Panc1 (cell line): ENCODE measurements at regions not wholly inside any gene's neighbourhood (a gene's known extent, or its start where the extent isn't known, plus 50 kb on each side); places are given as distances from the start of the nearest gene placed in this dataset.

ENCODE experiments used
- ATAC-seq: fragments of 200-7000 bp; cut with Tn5 transposase; 2 replicates; pipeline ENCODE4 v1.9.1; 2020; ENCODE audit warnings: mild to moderate bottlenecking, moderate library complexity
- BruUV-seq: library from RNA; stranded (reverse); fragments of 400-500 nt; replicated peaks from 2 replicates; lab custom pipeline; 2021; lab: Mats Ljungman, UMichigan
- CTCF ChIA-PET: fragments of 300-600 bp; sonication (Branson Sonifier 250); formaldehyde crosslinking; loops from one replicate; lab custom pipeline; 2022; ENCODE audit warnings: antibody characterized with exemption; lab: Charles Lee
- POLR2A ChIA-PET: fragments of 300-600 bp; sonication (Branson Sonifier 250); formaldehyde crosslinking; loops from one replicate; lab custom pipeline; 2022; ENCODE audit warnings: antibody characterized with exemption; lab: Charles Lee
- DNase-seq: peaks from one replicate; pipeline ENCODE4 v3.0.0-alpha.2; 2010; ENCODE audit warnings: low read depth, low spot score
- H3K27ac ChIP-seq: 2 replicates; pipeline ENCODE4 v1.5.1; 2011; ENCODE audit warnings: mild to moderate bottlenecking, low read length, inconsistent platforms
- H3K27me3 ChIP-seq: fragments of 200-500 bp; sonication (Bioruptor generic); 2 replicates; pipeline ENCODE4 v1.6.0; 2014; ENCODE audit warnings: low read length, inconsistent platforms; ENCODE audit not compliant: control insufficient read depth, insufficient read depth
- H3K36me3 ChIP-seq: fragments of 200-500 bp; sonication (Bioruptor generic); 2 replicates; pipeline ENCODE4 v1.5.1; 2014; ENCODE audit warnings: inconsistent platforms, mild to moderate bottlenecking, low read length, moderate library complexity; ENCODE audit not compliant: control insufficient read depth, insufficient read depth
- H3K4me1 ChIP-seq: 2 replicates; pipeline ENCODE4 v1.5.1; 2011; ENCODE audit warnings: inconsistent platforms, mild to moderate bottlenecking, low read length, moderate library complexity; ENCODE audit not compliant: control insufficient read depth, insufficient read depth
- H3K4me3 ChIP-seq, 2 experiments: 2 replicates each; pipeline ENCODE4 v1.5.1; 2011 to 2012; ENCODE audit warnings: low read depth in 2 of 2, low read length in 2 of 2, mild to moderate bottlenecking in 2 of 2, inconsistent platforms in 1 of 2, moderate library complexity in 1 of 2
- H3K9me3 ChIP-seq: fragments of 200-500 bp; sonication (Bioruptor generic); 2 replicates; pipeline ENCODE4 v1.5.1; 2014; ENCODE audit warnings: low read depth, mild to moderate bottlenecking, inconsistent platforms, low read length, moderate library complexity; ENCODE audit not compliant: control insufficient read depth, insufficient read depth
- CTCF ChIP-seq: fragments of 450-650 bp; IDR thresholded peaks from 2 replicates; pipeline ENCODE4 v1.5.1; 2017; ENCODE audit warnings: mild to moderate bottlenecking
- POLR2AphosphoS5 ChIP-seq: IDR thresholded peaks from 2 replicates; pipeline ENCODE4 v1.6.1; 2012; ENCODE audit warnings: mild to moderate bottlenecking, low read depth, low read length, moderate library complexity
- REST ChIP-seq, 2 experiments: IDR thresholded peaks; 2 replicates each; pipeline ENCODE4 v1.6.1; 2011 to 2012; ENCODE audit warnings: low read depth in 2 of 2, control low read depth in 1 of 2, low read length in 1 of 2, mild to moderate bottlenecking in 1 of 2, moderate library complexity in 1 of 2; ENCODE audit not compliant: insufficient read depth in 1 of 2
- SIN3A ChIP-seq: IDR thresholded peaks from 2 replicates; pipeline ENCODE4 v1.6.1; 2012; ENCODE audit warnings: low read depth, mild to moderate bottlenecking, low read length, moderate library complexity, borderline replicate concordance; ENCODE audit not compliant: insufficient read depth
- TCF7L2 ChIP-seq: IDR thresholded peaks from 2 replicates; pipeline ENCODE4 v1.6.1; 2011; ENCODE audit warnings: mild to moderate bottlenecking, low read depth, low read length, inconsistent platforms
- in situ Hi-C: cut with HindIII; loops from 2 replicates; pipeline ENCODE4 v1.10.0; 2016; ENCODE audit warnings: low sequenced_read_pairs, low pct_unique_long_range_greater_than_20kb
- intact Hi-C: fragments of 100-400 bp; cut with micrococcal nuclease; formaldehyde crosslinking; loops from one replicate; pipeline ENCODE4 v1.10.0; 2022; ENCODE audit not compliant: unreplicated experiment

GRCh38 chr4:125062115-125063050 is 252.4 kb upstream of the FAT4 start:
- intact Hi-C loops = no loop called here
- BruUV-seq = no TSS peak
- in situ Hi-C loops = no loop called here

GRCh38 chr4:125060376-125060775 is 254.4 kb upstream of the FAT4 start:
- ChIA-PET POLR2A (no interaction called here), CTCF (no interaction called here)
- DNase-seq = no peak
- Histone ChIP-seq H3K27ac (no peak overlapping the region), H3K9me3 (no peaks in the 10 kb centered on the region), H3K4me3 (no peak overlapping the region), H3K36me3 (no peaks in the 10 kb centered on the region), H3K27me3 (no peaks in the 10 kb centered on the region), H3K4me1 (no peaks in the 10 kb centered on the region)
- ATAC-seq = no peak
- in situ Hi-C loops = no loop called here
- BruUV-seq = no TSS peak
- intact Hi-C loops = no loop called here
- TF ChIP-seq CTCF (no peak), TCF7L2 (no peak), REST (IDR thresholded peaks at IDR 0.05; ENCODE audit: insufficient read depth in 1 of 2, low read depth in 2 of 2, low read length in 1 of 2) (no peak), POLR2AphosphoS5 (no peak)

More at GRCh38 chr4:125062115-125063050, 252.4 kb upstream of the FAT4 start:
- DNase-seq = no peak
- ChIA-PET CTCF (no interaction called here), POLR2A (interaction anchor here (0.7 kb wide), 1 partner anchor 156 kb away, joined by 5 read pairs; no protein-coding TSS in a partner anchor)
- Histone ChIP-seq H3K9me3 (no peaks in the 10 kb centered on the region), H3K27me3 (no peaks in the 10 kb centered on the region), H3K4me3 (no peak overlapping the region), H3K36me3 (no peaks in the 10 kb centered on the region), H3K27ac (no peak overlapping the region), H3K4me1 (no peaks in the 10 kb centered on the region)
- no peak for ATAC-seq
- TF ChIP-seq TCF7L2 (no peak), POLR2AphosphoS5 (no peak), REST (IDR thresholded peaks at IDR 0.05; ENCODE audit: insufficient read depth in 1 of 2, low read depth in 2 of 2, low read length in 1 of 2) (no peak), SIN3A (no peak), CTCF (no peak)
